ENCODE measurements at regions not wholly inside any gene's neighbourhood (a gene's known extent, or its start where the extent isn't known, plus 50 kb on each side); places are given as distances from the start of the nearest gene placed in this dataset.

DNA sequence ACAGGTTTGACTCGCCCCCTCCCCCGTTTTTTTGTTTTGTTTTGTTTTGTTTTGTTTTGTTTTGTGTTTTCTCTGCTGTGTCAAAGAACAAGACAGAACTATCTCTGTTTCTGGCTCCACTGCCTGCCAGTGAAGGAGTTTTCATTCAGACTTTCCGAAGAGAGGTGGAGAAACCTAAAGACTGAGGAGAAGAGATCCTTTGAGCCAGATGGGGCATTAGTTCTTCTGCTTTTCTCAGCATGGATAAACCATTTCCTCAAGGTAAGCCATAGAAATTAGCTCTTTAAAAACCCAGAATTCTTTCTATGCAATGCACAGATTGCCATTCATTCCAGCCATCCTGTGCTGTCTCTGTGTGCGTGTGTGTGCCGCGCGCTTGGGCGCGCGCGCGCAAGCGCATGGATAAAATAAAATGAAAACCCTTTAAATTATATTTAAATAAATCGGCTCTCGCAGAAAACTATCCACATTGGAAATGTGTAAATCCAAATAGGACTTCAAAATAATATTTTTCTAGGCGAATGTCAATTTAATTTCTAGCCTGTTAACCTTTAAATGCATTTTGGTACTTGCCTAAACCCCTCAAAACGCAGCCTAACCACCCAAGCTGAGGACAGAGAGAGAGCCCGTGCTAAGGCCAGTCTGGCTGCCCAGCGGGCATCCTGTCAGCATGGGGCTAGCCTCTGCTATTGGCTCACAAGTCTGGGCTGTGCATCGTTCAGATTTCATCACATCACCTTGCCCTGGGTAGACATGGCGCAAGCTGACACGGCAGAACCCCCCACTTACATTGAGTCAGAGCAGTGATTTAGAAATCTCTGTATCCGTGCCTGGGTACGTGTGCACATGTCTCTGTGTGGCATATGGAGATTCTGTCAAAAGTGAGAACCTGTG lies 113.0 kb upstream of the VAMP7 start:
- DNase-seq (ENCODE audit: low spot score): peak; percentile 31
- TF ChIP-seq, protein P1, sequence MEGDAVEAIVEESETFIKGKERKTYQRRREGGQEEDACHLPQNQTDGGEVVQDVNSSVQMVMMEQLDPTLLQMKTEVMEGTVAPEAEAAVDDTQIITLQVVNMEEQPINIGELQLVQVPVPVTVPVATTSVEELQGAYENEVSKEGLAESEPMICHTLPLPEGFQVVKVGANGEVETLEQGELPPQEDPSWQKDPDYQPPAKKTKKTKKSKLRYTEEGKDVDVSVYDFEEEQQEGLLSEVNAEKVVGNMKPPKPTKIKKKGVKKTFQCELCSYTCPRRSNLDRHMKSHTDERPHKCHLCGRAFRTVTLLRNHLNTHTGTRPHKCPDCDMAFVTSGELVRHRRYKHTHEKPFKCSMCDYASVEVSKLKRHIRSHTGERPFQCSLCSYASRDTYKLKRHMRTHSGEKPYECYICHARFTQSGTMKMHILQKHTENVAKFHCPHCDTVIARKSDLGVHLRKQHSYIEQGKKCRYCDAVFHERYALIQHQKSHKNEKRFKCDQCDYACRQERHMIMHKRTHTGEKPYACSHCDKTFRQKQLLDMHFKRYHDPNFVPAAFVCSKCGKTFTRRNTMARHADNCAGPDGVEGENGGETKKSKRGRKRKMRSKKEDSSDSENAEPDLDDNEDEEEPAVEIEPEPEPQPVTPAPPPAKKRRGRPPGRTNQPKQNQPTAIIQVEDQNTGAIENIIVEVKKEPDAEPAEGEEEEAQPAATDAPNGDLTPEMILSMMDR (IDR thresholded peaks at IDR 0.05; ENCODE audit: borderline replicate concordance, control extremely low read depth, extremely low read depth, insufficient read depth, missing control alignments): no peak
- in situ Hi-C loops (cut with MboI; ENCODE audit: low sequenced_read_pairs, unreplicated experiment): no loop called here

DNA sequence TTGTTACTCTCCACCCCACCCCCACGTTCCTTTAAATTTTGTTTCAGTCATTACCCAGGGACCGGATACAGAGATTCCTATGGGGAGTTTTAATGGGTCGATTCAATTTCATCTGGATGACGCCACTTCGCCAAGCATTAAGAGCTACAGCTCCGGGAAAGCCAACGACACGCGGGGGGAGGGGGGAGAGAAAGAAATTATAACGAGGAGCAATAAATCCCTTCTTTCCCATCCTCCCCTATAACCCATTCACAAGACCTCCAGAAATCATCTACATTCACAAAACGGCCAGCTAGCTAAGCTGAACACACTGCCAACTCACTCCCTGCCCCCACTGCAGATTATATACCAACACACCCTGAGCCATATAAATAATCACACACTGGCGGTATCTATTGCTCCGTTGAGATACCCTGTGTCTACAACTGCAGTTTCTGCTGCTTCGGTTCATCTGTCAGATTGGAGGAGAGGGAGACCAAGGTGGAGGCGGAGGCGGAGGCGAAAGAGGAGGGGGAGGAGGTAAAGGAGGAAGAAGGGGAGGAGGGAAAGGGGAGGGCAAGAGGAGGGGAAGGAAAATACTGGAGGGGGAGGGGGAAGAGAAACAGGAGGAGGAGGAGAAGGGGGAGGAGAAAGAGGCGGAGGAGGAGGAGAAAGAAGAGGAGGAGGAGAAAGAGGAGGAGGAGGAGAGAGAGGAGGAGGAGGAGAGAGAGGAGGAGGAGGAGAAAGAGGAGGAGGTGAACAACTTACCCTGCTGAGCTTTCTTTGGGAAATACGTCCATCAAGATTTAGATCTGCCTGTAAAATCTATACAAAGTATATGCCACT lies 113.9 kb upstream of the VAMP7 start:
- no peak for DNase-seq (ENCODE audit: low spot score)
- TF ChIP-seq, protein P1 (IDR thresholded peaks at IDR 0.05; ENCODE audit: borderline replicate concordance, control extremely low read depth, extremely low read depth, insufficient read depth, missing control alignments): no peak
- in situ Hi-C loops (cut with MboI; ENCODE audit: low sequenced_read_pairs, unreplicated experiment): no loop called here

DNA sequence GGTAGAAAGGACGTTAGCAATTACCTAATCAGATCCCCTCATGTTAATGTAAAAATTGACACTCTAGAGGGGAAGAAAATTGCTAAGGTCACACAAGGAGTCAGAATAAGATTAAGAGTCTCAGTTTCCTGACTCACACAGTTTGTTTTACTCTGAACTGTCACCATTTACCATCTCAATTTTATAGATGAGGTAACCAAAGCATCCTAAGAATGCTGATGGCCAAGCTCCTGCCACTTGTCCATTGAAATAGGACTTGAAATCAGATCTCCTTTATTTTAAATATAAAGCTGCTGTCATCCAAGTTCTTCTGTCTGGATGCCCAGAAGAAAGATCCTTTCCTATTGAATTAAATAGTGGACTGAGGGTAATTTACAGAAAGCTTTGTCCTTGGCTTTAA lies 114.8 kb upstream of the VAMP7 start:
- no peak for DNase-seq (ENCODE audit: low spot score)
- in situ Hi-C loops (cut with MboI; ENCODE audit: low sequenced_read_pairs, unreplicated experiment): no loop called here
- TF ChIP-seq, protein P1 (IDR thresholded peaks at IDR 0.05; ENCODE audit: borderline replicate concordance, control extremely low read depth, extremely low read depth, insufficient read depth, missing control alignments): no peak

DNA sequence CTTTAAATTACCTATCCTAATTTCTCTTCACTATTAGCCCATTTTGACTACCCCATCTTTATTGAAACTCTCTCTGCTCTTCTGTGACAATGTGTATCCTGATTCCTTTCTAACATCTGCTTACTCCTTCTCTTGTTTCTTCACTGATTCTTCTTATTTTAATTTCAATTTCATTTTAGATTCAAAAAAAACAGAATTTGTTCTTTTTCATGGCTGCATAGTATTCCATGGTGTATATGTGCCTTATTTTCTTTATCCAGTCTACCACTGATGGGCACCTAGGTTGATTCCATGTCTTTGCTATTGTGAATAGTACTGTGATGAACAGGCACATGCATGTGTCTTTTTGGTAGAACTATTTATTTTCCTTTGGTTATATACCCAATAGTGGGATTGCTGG lies 120.0 kb upstream of the VAMP7 start:
- in situ Hi-C loops (cut with MboI; ENCODE audit: low sequenced_read_pairs, unreplicated experiment): no loop called here
- DNase-seq (ENCODE audit: low spot score): no peak
- TF ChIP-seq, protein P1 (IDR thresholded peaks at IDR 0.05; ENCODE audit: borderline replicate concordance, control extremely low read depth, extremely low read depth, insufficient read depth, missing control alignments): no peak

DNA sequence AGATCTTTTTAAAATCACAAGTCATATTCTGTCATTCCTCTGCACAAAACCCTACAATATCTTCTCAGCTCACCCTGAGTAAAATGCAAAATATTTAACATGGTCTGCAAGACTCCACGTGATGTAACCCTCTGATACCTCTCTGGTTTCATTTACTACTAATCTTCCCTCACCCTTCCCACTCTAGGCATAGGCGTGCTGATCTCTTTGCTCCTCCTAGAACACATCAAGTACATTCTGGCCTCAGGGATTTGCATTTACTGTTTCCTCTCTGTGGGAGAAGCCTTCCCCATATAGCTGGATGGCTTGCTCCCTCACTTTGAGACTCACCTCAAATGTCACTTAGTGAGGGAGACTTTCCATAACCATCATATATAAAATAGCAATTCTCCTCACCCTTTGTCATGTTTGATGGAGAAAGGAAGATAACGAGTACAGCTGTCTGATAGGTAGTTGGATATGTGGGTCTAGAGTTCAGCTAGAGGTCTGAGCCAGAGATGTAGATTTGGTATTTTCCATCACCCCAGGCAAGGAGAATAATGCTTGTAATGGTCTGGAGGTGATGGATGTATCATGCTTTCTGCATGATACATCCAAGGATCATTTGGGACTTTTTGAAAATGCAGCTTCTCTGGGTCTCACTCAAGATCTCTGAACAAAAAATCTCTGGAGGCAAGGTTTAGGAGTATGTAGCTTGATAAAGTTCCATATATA lies 123.9 kb upstream of the VAMP7 start:
- TF ChIP-seq, protein P1 (IDR thresholded peaks at IDR 0.05; ENCODE audit: borderline replicate concordance, control extremely low read depth, extremely low read depth, insufficient read depth, missing control alignments): no peak
- in situ Hi-C loops (cut with MboI; ENCODE audit: low sequenced_read_pairs, unreplicated experiment): no loop called here
- no peak for DNase-seq (ENCODE audit: low spot score)

DNA sequence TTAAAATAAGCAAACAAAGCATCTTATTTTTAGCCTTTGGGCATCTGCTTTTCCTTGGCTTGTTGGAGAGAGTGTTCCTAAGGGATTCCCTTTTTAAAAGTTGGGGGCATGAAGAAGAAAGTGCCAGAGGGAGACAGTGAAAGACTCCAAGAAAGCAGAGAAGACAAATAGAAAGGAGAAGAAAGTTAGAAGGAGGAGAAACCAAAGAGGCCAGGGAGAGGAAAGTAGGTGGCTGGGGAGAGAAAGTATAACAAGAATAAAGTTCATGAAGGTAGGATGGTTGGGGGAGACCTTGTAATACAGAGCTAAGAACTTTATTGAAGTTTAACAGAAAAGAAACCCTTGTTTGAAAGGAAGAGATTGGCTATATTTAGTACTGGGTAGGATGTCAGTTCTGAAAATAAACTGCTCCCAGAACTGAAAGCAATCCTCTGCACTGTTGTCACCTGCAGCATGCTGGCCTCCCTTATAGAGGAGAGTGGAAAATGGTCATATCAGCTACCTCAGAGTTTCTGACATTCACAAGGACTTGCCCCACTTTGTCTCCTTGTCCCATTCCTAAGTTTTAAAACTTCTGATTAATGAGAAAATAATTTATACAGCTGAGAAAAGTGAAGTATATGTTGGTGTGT lies 125.3 kb upstream of the VAMP7 start:
- in situ Hi-C loops (cut with MboI; ENCODE audit: low sequenced_read_pairs, unreplicated experiment): no loop called here
- no peak for DNase-seq (ENCODE audit: low spot score)
- TF ChIP-seq, protein P1 (IDR thresholded peaks at IDR 0.05; ENCODE audit: borderline replicate concordance, control extremely low read depth, extremely low read depth, insufficient read depth, missing control alignments): no peak
